SK-N-SH (cell line): ENCODE measurements at regions not wholly inside any gene's neighbourhood (a gene's known extent, or its start where the extent isn't known, plus 50 kb on each side); places are given as distances from the start of the nearest gene placed in this dataset.
A peak's percentile ranks its signal among the peaks of the same experiment; 100 is the strongest.

Experiments
- CTCF ChIA-PET: fragments of 300-600, 350-600 bp; formaldehyde crosslinking; extraction: SDS; loops from one replicate; lab custom pipeline; 2021; lab: Yijun Ruan, JAX
- POLR2A ChIA-PET: fragments of 350-600 bp; sonication (Branson Sonifier 250); formaldehyde crosslinking; extraction: SDS; loops from one replicate; lab custom pipeline; 2020; ENCODE audit warnings: antibody characterized with exemption, inconsistent platforms; lab: Yijun Ruan, JAX
- DNase-seq: peaks from one replicate; pipeline ENCODE4 v3.0.0; 2012
- H2AFZ ChIP-seq: fragments of 200-600 bp; sonication (generic); 2 replicates; pipeline ENCODE4 v1.8.1; 2016; ENCODE audit warnings: antibody characterized with exemption, mild to moderate bottlenecking, low read depth
- H3F3A ChIP-seq: fragments of 200-600 bp; sonication (generic); replicated peaks from 2 replicates; pipeline ENCODE3; 2016; ENCODE audit warnings: antibody characterized with exemption, mild to moderate bottlenecking; ENCODE audit not compliant: insufficient read depth
- H3K27ac ChIP-seq, 2 experiments: fragments of 200-500 bp in 1 of 2; fragments of 200-600 bp in 1 of 2; sonication (Bioruptor generic) in 1 of 2; sonication (generic), shearing (Covaris generic) in 1 of 2; 2 replicates each; pipeline versions ENCODE4 v1.5.1 to v1.6.1; 2014 to 2016; ENCODE audit warnings: low read depth in 2 of 2, inconsistent platforms in 1 of 2, low read length in 1 of 2, mild to moderate bottlenecking in 1 of 2, mixed read lengths in 1 of 2
- H3K27me3 ChIP-seq: fragments of 200-600 bp; sonication (generic), shearing (Covaris generic); 2 replicates; pipeline ENCODE4 v1.6.1; 2016; ENCODE audit warnings: mixed run types; ENCODE audit not compliant: insufficient read depth
- H3K36me3 ChIP-seq, 2 experiments: fragments of 200-500 bp in 1 of 2; fragments of 200-600 bp in 1 of 2; sonication (Bioruptor generic) in 1 of 2; sonication (generic) in 1 of 2; replicated peaks in 1 of 2; 2 replicates each; pipeline versions ENCODE3 to v1.5.1; 2014 to 2016; ENCODE audit warnings: low read length in 1 of 2, mild to moderate bottlenecking in 1 of 2; ENCODE audit not compliant: insufficient read depth in 2 of 2, control insufficient read depth in 1 of 2
- H3K4me1 ChIP-seq, 2 experiments: fragments of 200-500 bp in 1 of 2; fragments of 200-600 bp in 1 of 2; sonication (Bioruptor generic) in 1 of 2; sonication (generic), shearing (Covaris generic) in 1 of 2; 2 replicates each; pipeline versions ENCODE4 v1.5.1 to v1.6.1; 2014 to 2016; ENCODE audit warnings: low read depth in 1 of 2, low read length in 1 of 2, mixed run types in 1 of 2; ENCODE audit not compliant: insufficient read depth in 2 of 2, control insufficient read depth in 1 of 2
- H3K4me2 ChIP-seq: fragments of 200-600 bp; sonication (generic), shearing (Covaris generic); 2 replicates; pipeline ENCODE4 v1.6.1; 2017; ENCODE audit warnings: mixed run types
- H3K4me3 ChIP-seq, 2 experiments: fragments of 200-500 bp in 1 of 2; fragments of 200-600 bp in 1 of 2; sonication (Bioruptor generic) in 1 of 2; sonication (generic), shearing (Covaris generic) in 1 of 2; 2 replicates each; pipeline versions ENCODE4 v1.5.1 to v1.8.1; 2014 to 2016; ENCODE audit warnings: low read depth in 2 of 2, inconsistent platforms in 1 of 2, low read length in 1 of 2, mild to moderate bottlenecking in 1 of 2, mixed read lengths in 1 of 2, moderate library complexity in 1 of 2
- H3K79me2 ChIP-seq: fragments of 200-600 bp; sonication (generic); 2 replicates; pipeline ENCODE4 v1.8.1; 2017; ENCODE audit warnings: mild to moderate bottlenecking; ENCODE audit not compliant: insufficient read depth
- H3K9ac ChIP-seq: fragments of 200-600 bp; sonication (generic); 2 replicates; pipeline ENCODE4 v1.6.1; 2017; ENCODE audit warnings: mixed run types
- H3K9me2 ChIP-seq: fragments of 200-600 bp; sonication (generic); 2 replicates; pipeline ENCODE4 v1.6.1; 2017; ENCODE audit warnings: mixed run types
- H3K9me3 ChIP-seq: fragments of 200-600 bp; sonication (generic); 2 replicates; pipeline ENCODE4 v1.6.1; 2017; ENCODE audit warnings: mixed run types, mild to moderate bottlenecking, moderate library complexity
- H4K20me1 ChIP-seq: fragments of 200-600 bp; sonication (generic); 2 replicates; pipeline ENCODE4 v1.6.1; 2017; ENCODE audit warnings: mild to moderate bottlenecking, mixed run types; ENCODE audit not compliant: insufficient read depth
- MAX ChIP-seq: IDR thresholded peaks from 2 replicates; pipeline ENCODE4 v1.4.0; 2012; ENCODE audit warnings: low read depth
- POLR2AphosphoS5 ChIP-seq: IDR thresholded peaks from 2 replicates; pipeline ENCODE4 v1.6.1; 2012; ENCODE audit warnings: low read depth, low read length
- RCOR1 ChIP-seq: fragments of 150-350 bp; IDR thresholded peaks from 2 replicates; pipeline ENCODE4 v1.6.1; 2017; ENCODE audit warnings: antibody characterized with exemption, low read length
- REST ChIP-seq: IDR thresholded peaks from 2 replicates; pipeline ENCODE4 v1.6.1; 2012; ENCODE audit warnings: mild to moderate bottlenecking, low read depth, low read length, moderate library complexity
- TCF12 ChIP-seq: IDR thresholded peaks from 2 replicates; pipeline ENCODE4 v1.4.0; 2012
- ZBTB33 ChIP-seq: IDR thresholded peaks from 2 replicates; pipeline ENCODE4 v1.4.0; 2012; ENCODE audit warnings: low read depth, borderline replicate concordance
- WGBS: methylation state at CpG from one replicate; pipeline ENCODE4 v1.1.6; 2017; ENCODE audit warnings: low lambda C conversion rate; 5-methylcytosine and 5-hydroxymethylcytosine counted together

GRCh38 chr10:6769704-6770417 is 189.8 kb upstream of the PRKCQ start (continued):
- TF ChIP-seq REST: no peak
- TF ChIP-seq POLR2AphosphoS5: no peak
- TF ChIP-seq RCOR1: no peak

GRCh38 chr10:6766131-6766801 is 186.2 kb upstream of the PRKCQ start:
- Histone ChIP-seq H3K4me2 (no peak overlapping the region), H3K9me2 (no peaks in the 10 kb centered on the region), H3K9ac (no peak overlapping the region), H3K36me3 (no peaks in the 10 kb centered on the region), H3F3A (no peaks in the 10 kb centered on the region), H3K79me2 (no peaks in the 10 kb centered on the region), H3K4me3 (no peak overlapping the region), H3K9me3 (no peaks in the 10 kb centered on the region), H3K27ac (no peak overlapping the region), H2AFZ (no peak overlapping the region), H3K27me3 (no peaks in the 10 kb centered on the region), H4K20me1 (no peaks in the 10 kb centered on the region), H3K4me1 (no peaks in the 10 kb centered on the region; a peak in 2 of 4 replicates)
- TF ChIP-seq ZBTB33 (no peak), TCF12 (peak; percentile 21; the same call in 1 of the 2 replicates)
- 20% methylated on average over 9 of the region's 11 CpGs for WGBS
- ChIA-PET CTCF (no interaction called here), POLR2A (no interaction called here)
- DNase-seq: no peak

GRCh38 chr10:6763423-6763822 is 183.3 kb upstream of the PRKCQ start:
- ChIA-PET POLR2A (no interaction called here), CTCF (no interaction called here)
- no peaks in the 10 kb centered on the region for H3K36me3 ChIP-seq
- no peak for TF ChIP-seq MAX
- H3K79me2 ChIP-seq: no peaks in the 10 kb centered on the region
- no peaks in the 10 kb centered on the region for H3K9me3 ChIP-seq
- no peaks in the 10 kb centered on the region for H3K9me2 ChIP-seq
- 61% methylated on average over 6 of the region's 6 CpGs for WGBS
- no peak overlapping the region for H3K4me3 ChIP-seq
- DNase-seq: no peak
- H3K9ac ChIP-seq: no peak overlapping the region
- no peak overlapping the region for H3K4me2 ChIP-seq
- no peaks in the 10 kb centered on the region for H3F3A ChIP-seq
- H3K4me1 ChIP-seq: no peaks in the 10 kb centered on the region; a peak in 2 of 4 replicates
- H2AFZ ChIP-seq: no peak overlapping the region
- H3K27me3 ChIP-seq: no peaks in the 10 kb centered on the region
- no peak overlapping the region for H3K27ac ChIP-seq
- H4K20me1 ChIP-seq: no peaks in the 10 kb centered on the region
